Gastrocnemius medialis (tissue), 4 donors: ENCODE measurements at regions not wholly inside any gene's neighbourhood (a gene's known extent, or its start where the extent isn't known, plus 50 kb on each side); places are given as distances from the start of the nearest gene placed in this dataset.
A peak's percentile ranks its signal among the peaks of the same experiment; 100 is the strongest.

Experiments used
- ATAC-seq, 2 donors: fragments of 150-250 bp; one replicate each; pipeline ENCODE4 v1.9.1; 2016
- DNase-seq, 2 donors: peaks; one replicate each; pipeline ENCODE4 v3.0.0-alpha.2; 2019
- H3K27ac ChIP-seq, 4 donors: fragments of 200-600 bp; sonication (generic); 1 replicate in 1 of 4; 2 replicates in 3 of 4; pipeline ENCODE4 v1.5.1; 2016 to 2018; ENCODE audit warnings: mild to moderate bottlenecking in 2 of 4, moderate library complexity in 1 of 4
- H3K27me3 ChIP-seq, 3 donors: fragments of 200-600 bp; sonication (generic) in 2 of 3; 1 replicate in 1 of 3; 2 replicates in 2 of 3; pipeline versions ENCODE4 v1.5.1 to v1.6.0; 2016 to 2019; ENCODE audit warnings: mild to moderate bottlenecking in 1 of 3, moderate library complexity in 1 of 3
- H3K36me3 ChIP-seq, 2 donors: fragments of 200-600 bp; sonication (generic) in 1 of 2; one replicate each; pipeline ENCODE4 v1.5.1; 2017 to 2018
- H3K4me1 ChIP-seq, 2 donors: fragments of 200-600 bp; sonication (generic) in 1 of 2; one replicate each; pipeline ENCODE4 v1.5.1; 2016 to 2017; ENCODE audit warnings: mild to moderate bottlenecking in 2 of 2
- H3K4me3 ChIP-seq, 4 donors: fragments of 200-600 bp; sonication (generic) in 3 of 4; 1 replicate in 1 of 4; 2 replicates in 3 of 4; pipeline ENCODE4 v1.5.1; 2016 to 2019; ENCODE audit warnings: mild to moderate bottlenecking in 2 of 4
- H3K9me3 ChIP-seq, 3 donors: fragments of 200-600 bp; sonication (generic) in 2 of 3; 1 replicate in 1 of 3; 2 replicates in 2 of 3; pipeline ENCODE4 v1.5.1; 2016 to 2019
- POLR2A ChIP-seq, 2 donors: fragments of 450-650 bp; IDR thresholded peaks; one replicate each; pipeline ENCODE4 v1.6.1; 2017; ENCODE audit warnings: antibody characterized with exemption in 2 of 2, mild to moderate bottlenecking in 2 of 2, moderate library complexity in 2 of 2
- in situ Hi-C, 4 donors: fragments of 200-750 bp; cut with MboI; loops; one replicate each; pipeline versions ENCODE4 v1.15.0 to v1.8.0; 2017; ENCODE audit warnings: low sequenced_read_pairs in 4 of 4
- intact Hi-C: fragments of 100-400 bp; cut with DNase I; formaldehyde crosslinking; loops from one replicate; pipeline ENCODE4 v1.15.1; 2023; ENCODE audit warnings: low total_unique reads
- TF ChIP-seq, protein P1 (sequence below), 5 experiments: fragments of 450-650 bp in 3 of 5; fragments of 200-600 bp in 2 of 5; sonication (generic) in 2 of 5; IDR thresholded peaks in 4 of 5; conservative IDR thresholded peaks in 1 of 5; 1 replicate in 4 of 5; 2 replicates in 1 of 5; pipeline ENCODE4 v1.5.1; 2016 to 2019; ENCODE audit warnings: antibody characterized with exemption in 5 of 5, mild to moderate bottlenecking in 3 of 5, moderate library complexity in 3 of 5

DNA sequence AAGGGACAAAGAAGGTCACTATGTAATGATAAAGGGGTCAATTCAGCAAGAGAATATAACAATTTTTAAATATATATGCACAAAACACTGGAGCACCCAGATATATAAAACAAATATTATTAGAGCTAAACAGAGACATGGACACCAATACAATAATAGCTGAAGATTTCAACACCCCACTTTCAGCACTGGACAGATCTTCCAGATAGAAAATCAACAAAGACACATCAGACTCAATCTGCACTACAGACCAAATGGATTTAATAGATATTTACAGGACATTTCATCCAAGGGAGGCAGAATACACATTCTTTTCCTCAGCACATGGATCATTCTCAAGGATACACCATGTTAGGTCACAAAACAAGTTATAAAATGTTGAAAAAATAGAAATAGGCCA lies 111.4 kb downstream of the SOX3 start:
- Histone ChIP-seq H3K4me3 (no peak overlapping the region), H3K36me3 (no peaks in the 10 kb centered on the region), H3K9me3 (no peaks in the 10 kb centered on the region), H3K4me1 (no peaks in the 10 kb centered on the region), H3K27ac (no peak overlapping the region), H3K27me3 (no peaks in the 10 kb centered on the region)
- intact Hi-C loops: no loop called here
- DNase-seq (no peak), ATAC-seq (no peak)
- no peak for TF ChIP-seq POLR2A (IDR thresholded peaks at IDR 0.05)
- TF ChIP-seq, protein P1, sequence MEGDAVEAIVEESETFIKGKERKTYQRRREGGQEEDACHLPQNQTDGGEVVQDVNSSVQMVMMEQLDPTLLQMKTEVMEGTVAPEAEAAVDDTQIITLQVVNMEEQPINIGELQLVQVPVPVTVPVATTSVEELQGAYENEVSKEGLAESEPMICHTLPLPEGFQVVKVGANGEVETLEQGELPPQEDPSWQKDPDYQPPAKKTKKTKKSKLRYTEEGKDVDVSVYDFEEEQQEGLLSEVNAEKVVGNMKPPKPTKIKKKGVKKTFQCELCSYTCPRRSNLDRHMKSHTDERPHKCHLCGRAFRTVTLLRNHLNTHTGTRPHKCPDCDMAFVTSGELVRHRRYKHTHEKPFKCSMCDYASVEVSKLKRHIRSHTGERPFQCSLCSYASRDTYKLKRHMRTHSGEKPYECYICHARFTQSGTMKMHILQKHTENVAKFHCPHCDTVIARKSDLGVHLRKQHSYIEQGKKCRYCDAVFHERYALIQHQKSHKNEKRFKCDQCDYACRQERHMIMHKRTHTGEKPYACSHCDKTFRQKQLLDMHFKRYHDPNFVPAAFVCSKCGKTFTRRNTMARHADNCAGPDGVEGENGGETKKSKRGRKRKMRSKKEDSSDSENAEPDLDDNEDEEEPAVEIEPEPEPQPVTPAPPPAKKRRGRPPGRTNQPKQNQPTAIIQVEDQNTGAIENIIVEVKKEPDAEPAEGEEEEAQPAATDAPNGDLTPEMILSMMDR (IDR thresholded peaks at IDR 0.05 in 4 of 5, conservative IDR thresholded peaks at IDR 0.05 in 1 of 5): no peak
- in situ Hi-C loops: no loop called here

DNA sequence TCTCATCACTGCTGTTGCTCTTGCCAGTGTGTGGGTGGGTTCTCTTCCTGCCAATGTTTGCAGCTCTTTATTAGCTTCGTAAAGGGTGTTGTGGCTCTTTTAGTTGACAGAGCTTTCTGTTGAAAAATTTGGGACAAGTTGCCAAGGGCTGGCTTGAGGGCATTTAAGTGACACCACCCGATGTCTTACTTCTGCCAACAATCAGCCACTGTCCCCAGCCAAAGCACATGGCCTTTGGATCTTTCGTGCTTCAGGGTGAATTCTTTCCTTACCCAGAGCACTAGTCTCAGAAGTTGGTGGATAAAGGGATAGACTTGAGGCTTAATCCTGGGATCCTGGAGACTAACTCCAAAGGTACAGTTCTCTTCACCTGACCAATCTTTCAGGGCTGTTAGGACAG lies 113.6 kb downstream of the SOX3 start:
- in situ Hi-C loops (no loop called here), intact Hi-C loops (no loop called here)
- DNase-seq (no peak), ATAC-seq (no peak)
- H3K4me3 ChIP-seq: no peak overlapping the region
- no peaks in the 10 kb centered on the region for H3K36me3 ChIP-seq
- no peak for TF ChIP-seq POLR2A (IDR thresholded peaks at IDR 0.05)
- TF ChIP-seq, protein P1 (IDR thresholded peaks at IDR 0.05 in 4 of 5, conservative IDR thresholded peaks at IDR 0.05 in 1 of 5): no peak
- H3K27ac ChIP-seq: no peak overlapping the region
- H3K27me3 ChIP-seq: no peaks in the 10 kb centered on the region
- H3K4me1 ChIP-seq: no peaks in the 10 kb centered on the region
- no peaks in the 10 kb centered on the region for H3K9me3 ChIP-seq

DNA sequence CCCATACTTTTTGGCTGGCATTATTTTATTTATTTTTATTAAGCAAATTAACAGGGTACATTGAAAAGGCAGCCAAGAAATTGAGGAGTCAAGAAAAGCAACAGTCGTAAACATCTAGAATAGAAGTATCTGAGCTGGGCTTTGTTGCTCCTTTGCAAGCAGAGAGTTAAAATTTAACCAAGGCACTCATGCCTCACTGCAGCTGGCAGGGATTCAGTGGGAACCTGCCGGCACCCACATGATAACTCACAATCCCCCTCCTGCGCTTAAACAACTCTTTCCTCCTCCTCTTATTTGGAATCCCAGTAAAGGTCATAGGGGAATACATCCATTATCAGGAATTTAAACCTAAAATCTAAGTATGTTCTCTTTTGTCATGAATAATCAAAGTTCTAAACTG lies 115.5 kb downstream of the SOX3 start:
- no peak for ATAC-seq
- intact Hi-C loops: no loop called here
- in situ Hi-C loops: no loop called here
- no peaks in the 10 kb centered on the region for H3K27me3 ChIP-seq
- H3K9me3 ChIP-seq: no peaks in the 10 kb centered on the region
- H3K4me1 ChIP-seq: no peaks in the 10 kb centered on the region
- no peak overlapping the region for H3K4me3 ChIP-seq
- DNase-seq: no peak
- no peak overlapping the region for H3K27ac ChIP-seq
- no peak for TF ChIP-seq POLR2A (IDR thresholded peaks at IDR 0.05)
- TF ChIP-seq, protein P1 (IDR thresholded peaks at IDR 0.05 in 4 of 5, conservative IDR thresholded peaks at IDR 0.05 in 1 of 5): no peak
- H3K36me3 ChIP-seq: no peaks in the 10 kb centered on the region

DNA sequence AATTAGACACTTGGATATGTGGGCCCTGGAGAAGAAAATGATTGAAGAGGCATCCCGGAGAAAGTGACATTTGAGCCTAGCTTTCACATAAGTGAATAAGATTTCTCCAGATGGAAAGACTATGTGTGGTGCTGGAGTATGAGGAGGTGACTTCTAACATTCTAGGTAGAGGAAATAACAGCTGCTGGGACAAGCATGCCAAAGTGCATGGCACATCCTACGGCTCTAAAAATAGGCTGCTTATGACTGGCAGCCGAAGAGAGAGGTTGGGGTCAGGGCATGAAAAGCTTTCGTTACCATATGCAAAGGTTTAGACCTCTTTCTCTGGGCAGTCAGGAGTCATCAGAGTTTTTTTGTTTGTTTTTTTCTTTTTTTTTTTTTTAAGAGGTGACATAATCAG lies 142.0 kb downstream of the SOX3 start:
- ATAC-seq: peak in 1 of 2 donors; percentile 45
- H3K4me3 ChIP-seq: no peak overlapping the region
- in situ Hi-C loops (no loop called here), intact Hi-C loops (no loop called here)
- no peak overlapping the region for H3K27ac ChIP-seq
- no peaks in the 10 kb centered on the region for H3K9me3 ChIP-seq
- DNase-seq: no peak
- H3K36me3 ChIP-seq: no peaks in the 10 kb centered on the region
- no peaks in the 10 kb centered on the region for H3K27me3 ChIP-seq
- TF ChIP-seq POLR2A (IDR thresholded peaks at IDR 0.05): no peak
- TF ChIP-seq, protein P1 (IDR thresholded peaks at IDR 0.05 in 4 of 5, conservative IDR thresholded peaks at IDR 0.05 in 1 of 5): no peak
- H3K4me1 ChIP-seq: no peaks in the 10 kb centered on the region

DNA sequence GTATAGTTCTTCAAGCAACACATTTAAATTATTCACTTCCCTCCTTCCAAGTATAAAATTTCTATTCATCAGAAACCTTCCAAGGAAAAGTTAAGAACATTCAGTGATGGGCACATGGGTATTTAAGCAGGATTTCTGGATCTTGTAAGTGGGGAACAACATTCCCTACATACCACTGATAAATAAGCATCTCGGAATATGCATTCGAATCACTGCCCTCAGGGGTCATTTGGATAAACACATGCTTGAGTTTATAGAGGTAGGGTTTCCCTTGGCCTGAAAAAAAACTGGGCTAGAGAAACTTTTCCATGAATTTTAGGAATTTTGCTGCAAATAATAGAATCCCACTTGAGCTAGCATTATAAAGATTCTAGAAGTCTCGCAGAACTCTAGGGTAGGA lies 143.9 kb downstream of the SOX3 start:
- Histone ChIP-seq H3K4me1 (no peaks in the 10 kb centered on the region), H3K27ac (no peak overlapping the region), H3K4me3 (no peak overlapping the region), H3K9me3 (no peaks in the 10 kb centered on the region), H3K27me3 (no peaks in the 10 kb centered on the region), H3K36me3 (no peaks in the 10 kb centered on the region)
- in situ Hi-C loops: no loop called here
- intact Hi-C loops: no loop called here
- TF ChIP-seq, protein P1 (IDR thresholded peaks at IDR 0.05 in 4 of 5, conservative IDR thresholded peaks at IDR 0.05 in 1 of 5): no peak
- DNase-seq (no peak), ATAC-seq (no peak)
